GM21367 (cell line): ENCODE measurements at regions not wholly inside any gene's neighbourhood (a gene's known extent, or its start where the extent isn't known, plus 50 kb on each side); places are given as distances from the start of the nearest gene placed in this dataset.

ENCODE experiments used
- ATAC-seq: cut with Tn5 transposase; IDR thresholded peaks from one replicate; pipeline ENCODE4 v1.9.1; 2021; ENCODE audit not compliant: unreplicated experiment

DNA sequence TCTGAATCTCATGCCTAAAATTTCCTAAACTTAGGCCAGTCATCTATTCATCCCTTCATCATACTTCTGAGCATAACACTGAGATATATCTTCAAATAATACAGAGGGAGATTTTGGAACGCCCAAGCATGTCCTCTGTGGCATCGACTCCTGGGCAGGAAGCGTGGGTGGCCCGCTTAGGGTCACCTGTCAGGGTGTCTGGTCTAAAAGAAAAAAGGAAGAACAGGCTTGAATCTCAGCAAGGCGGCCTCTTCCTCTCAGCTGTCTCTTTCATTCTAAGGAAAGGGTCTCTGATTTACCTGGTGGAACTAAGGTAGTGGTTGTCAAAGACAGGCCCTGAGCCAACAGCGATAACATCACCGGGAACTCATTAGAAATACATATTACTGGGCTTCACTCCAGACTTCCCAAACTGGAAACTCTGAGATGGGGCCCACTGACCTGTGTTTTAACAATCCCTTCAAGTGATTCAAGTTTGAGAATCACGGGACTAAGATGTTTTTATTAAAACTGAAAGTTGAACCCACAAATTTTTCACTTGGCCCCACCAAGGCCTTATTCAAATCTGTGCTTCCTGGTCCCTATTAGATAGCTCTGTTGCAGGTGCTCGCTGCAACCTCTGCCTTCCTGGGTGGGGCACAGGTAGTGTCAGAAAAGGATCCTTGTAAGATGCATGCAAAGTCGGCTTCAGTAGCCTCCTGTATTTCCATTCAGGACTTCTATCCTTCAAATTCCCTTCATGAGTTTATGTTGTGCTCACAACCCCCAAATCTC lies 162.3 kb upstream of the CCDC68 start:
- ATAC-seq, result no peak

DNA sequence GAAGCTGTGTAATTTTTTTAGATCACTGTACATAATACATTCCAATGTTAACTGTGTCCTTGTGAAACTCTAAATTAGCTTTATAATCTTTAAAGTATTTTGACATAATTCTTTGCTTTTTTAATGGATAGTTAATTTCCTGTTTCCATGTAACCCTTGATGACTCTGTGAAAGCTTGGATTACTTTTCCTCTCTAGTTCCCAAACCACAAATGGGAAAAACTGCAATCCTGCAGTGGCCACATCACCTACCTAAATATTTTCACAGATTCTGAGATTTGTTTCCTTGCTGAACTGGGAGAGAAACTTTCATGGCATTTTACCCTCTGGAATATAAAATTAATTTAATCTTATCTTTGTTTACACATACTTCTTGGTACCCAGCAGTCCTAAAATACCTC lies 161.6 kb upstream of the CCDC68 start:
- ATAC-seq, result no peak

DNA sequence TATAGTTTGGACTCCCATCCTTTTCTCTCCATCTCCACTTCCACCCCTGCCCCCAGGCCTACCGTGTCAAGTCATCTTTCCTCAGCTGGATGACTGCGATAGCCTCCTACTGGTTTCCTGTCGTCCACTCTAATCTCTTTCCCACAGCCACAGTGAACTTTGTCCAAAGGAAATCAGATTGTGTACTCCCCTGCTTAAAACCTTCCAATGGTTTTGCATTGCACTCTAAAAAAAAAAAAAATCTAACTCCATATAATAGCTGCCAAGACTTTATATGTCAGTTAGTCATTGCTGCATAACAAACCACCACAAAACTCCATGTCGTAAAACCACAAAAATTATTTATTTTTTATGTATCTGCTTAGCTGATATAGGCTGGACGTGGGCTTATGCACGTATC lies 160.2 kb upstream of the CCDC68 start:
- no peak for ATAC-seq

DNA sequence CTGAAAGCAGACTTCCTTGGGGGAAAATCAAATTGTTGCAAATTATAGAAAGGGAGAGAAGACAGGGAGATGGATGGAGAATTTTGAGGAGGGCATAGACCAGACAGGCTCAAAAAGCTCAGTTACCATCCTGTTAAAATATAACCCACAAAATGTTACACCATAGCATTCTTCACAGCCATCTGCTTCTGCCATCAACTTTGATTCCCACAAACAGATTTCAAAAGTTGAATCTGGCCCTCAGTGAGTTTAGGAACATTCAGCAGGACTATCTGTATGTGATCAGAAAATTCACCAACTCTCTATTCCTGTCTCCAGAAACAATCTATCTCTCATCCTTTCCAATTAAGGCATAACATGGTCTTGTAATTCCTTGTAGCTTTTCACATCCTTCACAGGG lies 159.8 kb upstream of the CCDC68 start:
- no peak for ATAC-seq

DNA sequence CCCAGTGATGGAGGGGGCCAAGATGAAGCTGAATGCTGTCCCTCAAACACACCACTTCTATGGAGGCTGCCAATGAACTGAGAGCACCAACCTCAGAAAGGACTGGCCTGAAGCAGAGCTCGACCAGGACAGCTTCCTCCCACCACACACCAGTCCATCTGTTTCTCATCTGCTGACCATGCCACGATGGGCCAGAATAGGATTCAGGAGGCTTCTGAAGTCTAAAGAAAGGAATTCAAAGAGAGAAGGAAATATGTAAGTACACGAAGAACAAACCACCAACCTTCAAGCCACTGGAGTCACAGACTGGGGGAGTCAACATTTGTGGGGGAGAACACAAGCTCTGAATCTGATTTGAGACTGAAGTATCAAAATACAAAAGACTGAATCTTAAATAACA lies 157.6 kb upstream of the CCDC68 start:
- ATAC-seq, result no peak

DNA sequence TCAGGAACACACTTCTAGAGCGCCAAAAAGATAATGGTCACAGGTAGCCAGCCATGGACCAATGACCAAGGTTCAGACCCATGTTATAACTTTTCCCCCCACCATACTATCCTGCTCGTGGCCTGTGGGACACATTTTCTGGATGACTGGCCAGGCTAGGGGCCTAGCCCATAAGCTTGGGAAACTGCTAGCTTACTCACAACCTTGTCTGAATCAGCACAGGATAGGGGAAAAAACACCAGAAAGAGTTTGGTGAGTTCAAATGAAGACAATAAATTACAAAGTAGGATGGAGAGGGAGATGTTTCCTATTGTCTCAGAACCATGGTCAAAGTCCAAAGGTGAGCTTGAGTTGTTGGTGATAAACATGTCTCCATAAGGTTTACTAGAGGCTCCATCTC lies 156.3 kb upstream of the CCDC68 start:
- ATAC-seq, result no peak

DNA sequence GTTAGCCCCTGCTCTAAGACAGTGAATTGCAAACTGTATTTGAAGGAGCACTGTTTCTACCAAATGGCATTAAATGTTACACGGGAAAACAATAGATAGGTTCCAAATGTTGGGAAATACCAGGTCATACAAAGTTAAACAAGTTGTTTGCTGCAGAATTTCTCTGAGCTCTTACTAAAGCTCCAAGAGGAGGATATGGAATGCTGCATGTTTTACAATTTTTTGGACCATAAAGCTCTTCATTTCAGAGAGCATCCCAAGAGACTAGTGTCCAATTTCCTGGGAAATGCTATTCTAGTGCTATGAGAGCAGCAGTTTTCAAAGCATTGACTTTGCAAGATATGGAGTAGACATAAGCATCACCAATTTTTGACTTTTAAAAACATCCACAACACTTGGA lies 155.6 kb upstream of the CCDC68 start:
- ATAC-seq, result no peak

DNA sequence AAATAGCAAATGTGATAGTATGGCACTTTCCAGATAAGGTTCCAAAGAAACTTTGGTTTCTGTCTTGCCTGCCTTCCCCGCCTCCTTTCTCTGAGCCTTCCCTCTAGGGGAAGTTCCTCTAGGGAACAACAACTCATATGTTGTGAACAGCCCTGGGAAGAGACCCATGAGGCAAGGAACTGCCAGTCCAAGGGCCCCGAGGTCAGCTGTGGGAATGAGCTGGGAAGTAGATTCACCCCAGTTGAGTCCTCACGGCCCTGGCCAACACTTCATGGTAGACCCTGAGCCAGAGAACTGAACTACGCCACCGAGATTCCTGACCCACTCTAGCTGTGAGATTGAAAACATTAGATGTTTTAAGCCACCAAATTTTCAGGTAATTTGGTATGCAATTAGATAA lies 154.5 kb upstream of the CCDC68 start:
- no peak for ATAC-seq

DNA sequence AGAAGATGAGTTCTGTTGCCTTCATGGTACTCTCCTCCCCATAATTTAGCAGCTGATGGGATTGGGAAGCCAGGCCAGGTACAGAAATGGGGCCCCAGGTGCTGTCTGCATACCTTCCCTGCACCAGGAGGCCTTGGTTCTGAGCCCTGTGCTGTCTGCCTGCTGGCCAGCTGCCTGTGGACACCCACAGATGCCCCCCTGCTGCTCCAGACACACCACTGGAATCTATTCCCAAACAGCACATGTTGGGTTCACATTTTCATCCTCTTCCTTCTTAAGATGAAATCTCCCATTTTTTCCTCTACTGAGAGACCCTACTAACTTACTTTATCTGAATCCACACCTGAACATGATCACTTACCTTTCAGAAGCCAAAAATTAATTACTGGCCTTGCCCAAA lies 152.0 kb upstream of the CCDC68 start:
- ATAC-seq, result no peak

DNA sequence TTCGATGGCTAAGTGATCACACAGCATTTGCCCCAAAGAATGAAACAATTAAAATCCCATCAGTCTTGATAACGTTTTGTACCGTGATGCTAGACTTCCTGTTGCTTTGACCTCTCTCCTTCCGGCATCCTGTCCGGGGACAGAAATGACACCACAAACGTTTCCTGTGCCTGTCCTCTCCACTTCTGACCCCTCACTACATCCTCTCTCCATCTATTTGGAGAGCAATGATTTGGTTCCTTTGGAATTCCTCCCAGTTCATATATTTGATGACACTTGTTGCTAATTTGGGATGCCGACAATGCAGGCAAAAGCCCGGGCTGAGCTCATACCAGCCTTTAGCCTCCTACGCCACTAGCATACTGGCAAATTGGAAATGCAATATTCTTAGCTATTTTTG lies 151.2 kb upstream of the CCDC68 start:
- ATAC-seq, result no peak

DNA sequence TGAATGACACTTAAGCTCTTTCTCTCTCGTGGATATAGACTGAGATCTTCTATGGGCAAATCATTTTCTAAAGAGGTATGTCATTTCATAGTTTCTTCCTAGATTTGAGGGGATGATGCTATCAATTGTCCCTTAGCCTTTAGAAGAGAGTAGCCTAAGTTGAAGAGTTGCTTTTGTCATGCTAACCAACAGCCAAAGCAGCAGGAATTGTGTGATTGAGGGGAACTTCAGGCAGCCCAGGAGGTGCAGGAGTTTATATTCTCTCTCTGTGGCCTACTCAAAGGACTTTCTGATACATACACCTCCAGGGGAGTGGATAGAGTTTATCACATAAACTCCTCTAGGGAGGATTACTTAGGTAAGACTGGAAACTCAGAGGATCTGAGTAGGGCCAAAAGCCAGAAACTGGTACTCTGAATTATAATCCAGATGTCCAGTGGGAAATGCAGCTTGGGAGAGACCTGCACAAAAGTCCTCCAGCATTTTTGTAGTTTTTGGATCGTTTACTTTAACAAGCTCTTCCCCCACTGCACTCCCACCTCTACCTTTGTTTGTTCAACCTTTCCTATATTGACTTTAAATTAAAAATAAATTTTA lies 150.7 kb upstream of the CCDC68 start:
- ATAC-seq, result no peak

DNA sequence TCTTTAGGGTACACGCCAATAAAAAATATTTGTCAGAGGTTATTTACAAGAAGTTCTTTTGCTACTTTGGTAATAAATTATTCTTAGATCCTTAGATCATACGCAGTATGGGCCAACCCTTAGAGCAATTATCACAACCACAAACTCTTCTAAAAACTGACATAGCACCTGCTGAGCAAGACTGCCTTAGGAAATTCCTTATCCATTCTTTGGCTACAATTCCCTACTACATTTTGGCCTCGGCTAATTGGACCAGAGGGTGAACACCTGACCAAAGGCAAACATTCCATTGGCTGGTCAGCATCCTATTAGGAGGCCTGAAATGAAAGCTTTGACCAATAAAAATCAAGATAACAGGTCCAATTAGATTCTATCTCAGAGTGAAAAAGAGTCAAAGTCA lies 147.6 kb upstream of the CCDC68 start:
- ATAC-seq, result no peak

DNA sequence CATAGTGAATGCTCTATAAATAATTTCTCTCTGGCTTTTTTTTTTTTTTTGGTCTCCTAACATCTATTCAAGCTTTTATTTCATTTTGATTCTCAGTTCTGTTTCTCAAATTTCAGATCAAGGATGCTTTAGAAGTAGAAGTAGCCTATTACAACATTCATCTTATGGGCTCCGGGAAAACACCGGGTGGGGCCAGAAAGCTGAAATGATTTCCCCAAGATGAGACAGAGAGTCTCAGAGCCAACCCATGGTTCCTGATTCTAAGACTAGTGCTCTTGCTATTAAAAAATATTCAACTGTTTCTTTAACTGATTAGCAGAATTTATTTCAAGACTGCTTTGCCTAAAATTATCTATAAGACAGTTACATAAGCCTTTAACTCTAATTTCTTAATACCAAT lies 147.2 kb upstream of the CCDC68 start:
- no peak for ATAC-seq

DNA sequence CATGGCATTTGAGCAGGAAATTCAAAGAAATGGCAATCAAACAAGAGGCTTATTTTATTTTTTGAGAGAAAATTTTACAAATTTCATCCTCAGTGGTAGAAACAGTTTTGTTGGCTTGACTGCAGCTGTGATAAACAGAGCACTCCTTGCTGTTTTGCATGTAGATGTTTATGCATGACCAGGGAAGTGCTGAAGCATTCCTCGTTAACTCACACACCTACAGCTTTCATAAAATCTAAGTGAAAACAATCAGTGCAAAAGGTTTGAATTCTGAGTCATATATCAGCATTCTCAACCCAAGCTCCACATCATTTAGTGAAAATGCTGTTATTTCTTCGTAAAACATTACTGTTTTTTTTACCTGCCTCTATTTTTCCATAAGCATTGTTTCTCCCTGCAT lies 146.6 kb upstream of the CCDC68 start:
- ATAC-seq, result no peak

DNA sequence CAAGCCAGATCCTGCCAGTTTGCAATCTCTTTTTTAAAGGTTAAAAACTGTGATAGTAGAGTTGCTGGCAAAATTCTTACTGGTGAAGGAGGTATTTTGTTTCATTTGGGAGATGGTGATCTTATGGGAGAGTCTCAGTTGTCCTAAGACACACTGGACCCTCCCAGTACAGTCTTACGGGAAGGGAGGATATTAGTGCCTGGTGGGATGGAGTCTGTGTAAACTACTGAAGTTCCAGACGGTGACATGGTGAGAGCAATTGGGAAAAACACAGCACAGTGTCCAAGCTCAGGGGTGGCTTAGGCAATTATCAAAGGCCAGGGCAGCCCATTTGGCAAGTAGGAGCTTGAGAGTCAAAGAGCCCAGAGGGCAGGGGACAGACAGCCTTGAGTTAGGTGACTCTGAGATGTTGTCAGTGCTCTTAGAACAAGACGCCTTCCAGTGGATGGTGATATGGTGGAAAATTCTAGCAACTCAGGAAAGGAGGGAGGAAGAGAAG lies 143.7 kb upstream of the CCDC68 start:
- no peak for ATAC-seq

DNA sequence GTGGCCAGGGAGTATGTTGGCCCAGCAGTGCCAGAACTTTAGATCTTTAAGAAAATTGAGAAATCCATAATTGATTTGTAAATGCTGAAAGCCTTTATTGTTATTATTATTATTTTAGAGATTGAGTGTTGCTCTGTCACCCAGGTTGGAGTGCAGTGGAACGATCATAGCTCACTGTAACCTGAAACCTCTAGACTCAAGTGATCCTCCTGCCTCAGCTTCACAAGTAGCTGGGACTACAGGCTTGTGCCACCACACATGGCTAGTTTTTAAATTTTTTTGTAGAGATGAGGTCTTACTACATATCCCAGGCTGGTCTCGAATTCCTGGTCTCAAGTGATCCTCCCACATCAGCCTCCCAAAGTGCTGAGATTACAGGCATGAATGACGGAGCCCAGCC lies 143.2 kb upstream of the CCDC68 start:
- no peak for ATAC-seq

DNA sequence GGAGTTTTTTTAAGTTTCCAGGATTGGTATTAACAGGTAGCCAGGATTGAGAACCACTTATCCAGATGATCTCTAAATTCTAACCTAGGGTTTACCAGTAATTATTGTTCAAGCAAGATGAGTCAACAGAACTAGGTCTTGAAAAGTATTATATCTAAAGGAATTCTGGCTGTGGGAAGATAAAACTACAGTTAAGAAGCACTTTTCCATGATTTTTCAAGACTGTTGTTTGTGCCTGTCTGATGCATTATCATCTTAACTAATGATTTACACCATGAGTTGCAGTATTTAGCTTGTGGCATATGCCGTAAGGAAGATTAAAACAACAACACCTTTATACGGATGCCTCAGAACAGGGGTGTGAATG lies 142.2 kb upstream of the CCDC68 start:
- no peak for ATAC-seq

DNA sequence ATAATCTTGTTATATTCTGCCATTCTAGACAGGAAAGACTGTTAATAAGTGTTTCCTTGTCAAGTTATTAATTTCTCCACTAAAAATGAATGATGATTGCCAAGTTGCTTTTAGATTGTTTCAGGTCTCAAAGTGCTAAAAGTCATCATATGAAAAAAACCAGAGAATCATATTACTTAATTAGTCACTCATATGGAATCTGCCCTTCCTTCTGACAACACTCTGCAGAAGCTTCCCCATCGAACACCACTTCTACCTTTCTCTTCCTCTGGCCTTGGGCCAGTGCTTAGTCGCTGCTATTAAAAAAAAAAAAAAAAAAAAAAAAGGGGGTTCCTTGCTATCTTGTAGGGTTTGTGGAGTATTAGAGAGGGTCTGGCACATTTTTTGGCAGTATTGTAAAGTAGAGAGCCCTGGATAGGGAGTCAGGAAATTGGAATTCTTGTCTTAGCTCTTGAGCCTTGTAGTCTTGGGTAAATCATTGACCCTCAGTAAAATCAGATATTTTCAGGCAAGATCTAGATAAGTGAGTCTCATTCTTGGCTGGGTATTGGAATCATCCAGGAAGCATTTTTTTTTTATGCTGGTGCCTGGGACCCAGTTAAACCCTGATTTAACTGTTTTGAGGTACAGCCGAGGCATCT lies 141.7 kb upstream of the CCDC68 start:
- no peak for ATAC-seq

DNA sequence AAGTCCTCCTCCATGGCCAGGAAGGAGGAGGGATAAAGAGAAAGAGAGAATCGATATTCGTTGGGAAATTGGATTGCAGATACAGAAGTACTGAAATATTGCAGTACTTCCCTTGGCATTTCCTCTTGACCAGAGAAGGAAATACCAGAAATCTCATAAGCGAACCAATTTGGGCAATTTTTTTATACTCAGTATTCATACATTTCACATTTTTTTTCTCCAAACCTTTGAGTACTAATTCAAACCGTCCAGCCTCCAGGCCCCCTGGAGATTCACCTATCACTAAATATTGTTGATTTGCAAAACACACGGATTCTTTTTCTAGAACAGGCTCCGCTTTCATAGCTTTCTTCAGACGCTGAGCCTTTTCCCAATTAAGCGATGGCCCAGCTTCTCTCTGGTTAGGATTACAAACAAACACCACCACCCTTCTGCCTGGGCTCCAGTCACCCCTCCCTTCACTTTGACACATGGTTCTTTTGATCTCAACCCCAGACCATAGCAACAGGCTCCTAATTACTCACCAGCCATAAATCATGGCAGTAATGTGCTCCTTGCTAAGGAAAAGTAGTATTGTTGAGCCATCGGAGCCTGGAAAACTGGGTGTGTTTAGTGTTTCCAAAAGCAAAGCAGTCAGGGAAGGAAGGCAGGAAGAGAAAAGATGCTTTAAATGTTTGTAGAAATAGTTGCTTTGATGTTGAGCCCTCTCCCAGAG lies 138.4 kb upstream of the CCDC68 start:
- no peak for ATAC-seq

DNA sequence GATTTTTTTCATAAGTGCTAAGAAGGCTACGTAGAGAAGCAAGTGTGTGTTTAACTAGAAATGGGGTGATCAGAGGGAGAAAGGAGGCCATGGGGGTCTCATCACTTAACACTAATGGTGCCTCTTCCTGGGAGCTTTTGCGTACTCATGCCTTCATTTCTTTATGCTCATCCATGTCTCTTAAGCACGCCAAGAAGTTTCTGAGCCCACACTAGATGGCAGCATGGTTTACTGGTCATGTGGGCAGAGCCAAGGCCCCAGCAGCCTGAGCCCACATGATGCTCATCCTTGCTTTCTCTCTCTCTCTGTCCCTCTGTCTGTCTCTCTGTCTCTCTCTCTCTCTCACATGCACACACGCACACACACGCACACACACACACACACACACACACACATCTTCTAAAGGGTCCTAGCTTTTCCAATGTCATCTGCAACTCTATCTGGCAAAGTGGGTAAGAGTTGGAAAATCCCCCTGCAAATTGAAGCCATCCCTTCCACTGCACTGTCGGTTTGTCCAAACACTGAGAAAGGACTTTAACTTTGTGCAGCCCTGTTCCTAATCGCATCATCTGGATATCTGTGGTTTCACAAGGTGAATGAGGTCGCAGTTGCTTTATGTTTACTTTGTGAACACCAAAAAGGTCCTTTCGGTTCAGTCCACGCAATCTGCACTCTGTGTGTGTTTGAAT lies 137.1 kb upstream of the CCDC68 start:
- ATAC-seq, result peak; percentile 62

DNA sequence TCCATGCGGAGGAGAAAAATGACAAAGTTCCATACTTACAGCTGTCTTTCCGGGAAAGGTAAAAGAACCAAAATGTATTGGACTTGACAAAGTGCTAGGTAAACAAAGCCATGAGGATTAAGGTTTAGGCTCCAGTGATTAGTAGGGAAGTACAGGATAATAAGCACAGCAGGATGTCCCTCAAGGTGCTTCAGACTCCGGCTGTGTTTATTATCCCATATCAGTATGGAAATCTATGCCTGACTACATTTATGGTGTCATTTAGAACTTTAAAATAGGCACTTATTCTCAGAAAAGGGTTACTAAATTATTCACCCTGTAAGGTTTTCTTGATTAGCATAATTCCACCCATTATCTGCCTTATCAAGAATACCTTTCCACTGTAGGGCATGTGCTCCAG lies 136.3 kb upstream of the CCDC68 start:
- no peak for ATAC-seq
